GM19193 (cell line): ENCODE measurements at regions not wholly inside any gene's neighbourhood (a gene's known extent, or its start where the extent isn't known, plus 50 kb on each side); places are given as distances from the start of the nearest gene placed in this dataset.

ENCODE experiments used
- POLR2A ChIP-seq: IDR thresholded peaks from 4 replicates; pipeline ENCODE4 v1.6.1; 2011; ENCODE audit not compliant: insufficient read depth, insufficient read length; ENCODE audit errors: extremely low read depth

GRCh38 chr15:62727501-62727900, 315.0 kb upstream of the TPM1 start:
- TF ChIP-seq POLR2A, result no peak

GRCh38 chr15:62730825-62731224, 311.7 kb upstream of the TPM1 start:
- TF ChIP-seq POLR2A, result no peak

- no peak for TF ChIP-seq POLR2A
These were observed 310.5 kb upstream of the TPM1 start for GRCh38 chr15:62732078-62732477.

GRCh38 chr15:62734706-62735105, 307.8 kb upstream of the TPM1 start:
- TF ChIP-seq POLR2A, result no peak

- TF ChIP-seq POLR2A, result no peak
These were observed 305.8 kb upstream of the TPM1 start for GRCh38 chr15:62736756-62737155.

- TF ChIP-seq POLR2A, result no peak
These were observed 305.0 kb upstream of the TPM1 start for GRCh38 chr15:62737551-62737950.

GRCh38 chr15:62739082-62739481, 303.5 kb upstream of the TPM1 start:
- no peak for TF ChIP-seq POLR2A

- TF ChIP-seq POLR2A, result no peak
These were observed 303.0 kb upstream of the TPM1 start for GRCh38 chr15:62739507-62739906.

GRCh38 chr15:62740141-62741004, 302.2 kb upstream of the TPM1 start:
- TF ChIP-seq POLR2A, result no peak

- no peak for TF ChIP-seq POLR2A
These were observed 301.4 kb upstream of the TPM1 start for GRCh38 chr15:62741106-62741505.

GRCh38 chr15:62742409-62743171, 300.0 kb upstream of the TPM1 start:
- no peak for TF ChIP-seq POLR2A

- no peak for TF ChIP-seq POLR2A
These were observed 296.8 kb upstream of the TPM1 start for GRCh38 chr15:62745621-62746225.

GRCh38 chr15:62748196-62748595, 294.4 kb upstream of the TPM1 start:
- TF ChIP-seq POLR2A, result no peak

GRCh38 chr15:62749036-62749815, 293.3 kb upstream of the TPM1 start:
- no peak for TF ChIP-seq POLR2A

- no peak for TF ChIP-seq POLR2A
These were observed 292.1 kb upstream of the TPM1 start for GRCh38 chr15:62750471-62750870.

- TF ChIP-seq POLR2A, result no peak
These were observed 289.7 kb upstream of the TPM1 start for GRCh38 chr15:62752657-62753517.
